ENCODE measurements at regions not wholly inside any gene's neighbourhood (a gene's known extent, or its start where the extent isn't known, plus 50 kb on each side); places are given as distances from the start of the nearest gene placed in this dataset.

GRCh38 chr21:14308234-14308633, 74.7 kb downstream of the HSPA13 start:
- H3K36me3 ChIP-seq, result no peaks in the 10 kb centered on the region
- peaks cover 0 to 4% (median 0%) of the 10 kb centered on the region in 4 donors for H3K4me1 ChIP-seq
- H3K4me3 ChIP-seq, result no peak overlapping the region
- DNase-seq, result no peak
- no peaks in the 10 kb centered on the region for H3K9me3 ChIP-seq
- no peaks in the 10 kb centered on the region for H3K27me3 ChIP-seq
- intact Hi-C loops (cut with DNase I; ENCODE audit: low total_unique reads), result no loop called here
- no peak for TF ChIP-seq CTCF (IDR thresholded peaks at IDR 0.05)
- H3K27ac ChIP-seq, result no peak overlapping the region

GRCh38 chr21:14306126-14306907, 76.6 kb downstream of the HSPA13 start:
- TF ChIP-seq CTCF (IDR thresholded peaks at IDR 0.05), result peak in 1 of 2 experiments; percentile 9
- Histone ChIP-seq H3K9me3 (no peaks in the 10 kb centered on the region), H3K27me3 (no peaks in the 10 kb centered on the region), H3K4me1 (peaks cover 0 to 4% (median 0%) of the 10 kb centered on the region in 4 donors), H3K4me3 (no peak overlapping the region), H3K36me3 (no peaks in the 10 kb centered on the region), H3K27ac (no peak overlapping the region)
- no peak for DNase-seq
- intact Hi-C loops (cut with DNase I; ENCODE audit: low total_unique reads), result no loop called here

- no peak for DNase-seq
- no peaks in the 10 kb centered on the region for H3K27me3 ChIP-seq
- H3K4me1 ChIP-seq, result peaks cover 0 to 4% (median 0%) of the 10 kb centered on the region in 4 donors
- no peak overlapping the region for H3K27ac ChIP-seq
- no peaks in the 10 kb centered on the region for H3K9me3 ChIP-seq
- no peaks in the 10 kb centered on the region for H3K36me3 ChIP-seq
- no peak overlapping the region for H3K4me3 ChIP-seq
- intact Hi-C loops (cut with DNase I; ENCODE audit: low total_unique reads), result no loop called here
- no peak for TF ChIP-seq CTCF (IDR thresholded peaks at IDR 0.05)
Measured at GRCh38 chr21:14303731-14304488, 79.0 kb downstream of the HSPA13 start.

GRCh38 chr21:14300074-14300473, 82.9 kb downstream of the HSPA13 start:
- DNase-seq, result no peak
- Histone ChIP-seq H3K4me3 (no peak overlapping the region), H3K27me3 (no peaks in the 10 kb centered on the region), H3K27ac (no peak overlapping the region), H3K9me3 (no peaks in the 10 kb centered on the region), H3K4me1 (no peaks in the 10 kb centered on the region), H3K36me3 (no peaks in the 10 kb centered on the region)
- intact Hi-C loops (cut with DNase I; ENCODE audit: low total_unique reads), result no loop called here
- TF ChIP-seq CTCF (IDR thresholded peaks at IDR 0.05), result no peak

GRCh38 chr21:14290576-14290975, 74.6 kb downstream of the RBM11 start:
- no peaks in the 10 kb centered on the region for H3K27me3 ChIP-seq
- H3K4me3 ChIP-seq, result no peak overlapping the region
- H3K36me3 ChIP-seq, result no peaks in the 10 kb centered on the region
- DNase-seq, result no peak
- peaks cover 0 to 6% (median 0%) of the 10 kb centered on the region in 4 donors for H3K4me1 ChIP-seq
- no peak for TF ChIP-seq CTCF (IDR thresholded peaks at IDR 0.05)
- no peaks in the 10 kb centered on the region for H3K9me3 ChIP-seq
- intact Hi-C loops (cut with DNase I; ENCODE audit: low total_unique reads), result no loop called here
- no peak overlapping the region for H3K27ac ChIP-seq
